ENCODE measurements at regions not wholly inside any gene's neighbourhood (a gene's known extent, or its start where the extent isn't known, plus 50 kb on each side); places are given as distances from the start of the nearest gene placed in this dataset.

GRCh38 chr14:61636291-61636690 lies 59.0 kb upstream of the HIF1A start:
- Histone ChIP-seq H2BK120ac (ENCODE audit: low read depth, low read length) (no peak overlapping the region), H3K9ac (ENCODE audit: low read depth, low read length) (no peak overlapping the region), H3K18ac (ENCODE audit: low read depth, low read length) (no peak overlapping the region), H3K79me1 (ENCODE audit: low read depth in 1 of 2, low read length in 2 of 2) (no peaks in the 10 kb centered on the region), H2BK20ac (ENCODE audit: low read depth, low read length) (no peak overlapping the region), H4K5ac (ENCODE audit: low read depth, low read length) (no peak overlapping the region), H3K9me1 (ENCODE audit: insufficient read depth, low read length) (no peaks in the 10 kb centered on the region), H3K56ac (ENCODE audit: extremely low read depth, insufficient read depth, low read length) (no peak overlapping the region), H3K9me3 (ENCODE audit: control insufficient read depth, insufficient read depth, low read length) (no peaks in the 10 kb centered on the region), H3K23ac (ENCODE audit: low read depth, low read length) (no peak overlapping the region), H3K4me2 (ENCODE audit: low read depth, low read length) (no peak overlapping the region), H4K20me1 (ENCODE audit: insufficient read depth, low read length) (no peaks in the 10 kb centered on the region), H3K36me3 (ENCODE audit: control insufficient read depth, insufficient read depth, low read length) (no peaks in the 10 kb centered on the region), H3K4me3 (ENCODE audit: insufficient read depth, low read depth, low read length) (no peak overlapping the region), H3K27ac (ENCODE audit: insufficient read depth, low read length) (no peak overlapping the region), H2AK5ac (ENCODE audit: low read depth, low read length) (no peak overlapping the region), H3K14ac (replicated peaks; ENCODE audit: low read depth, low read length) (no peak overlapping the region), H3K27me3 (ENCODE audit: control insufficient read depth, insufficient read depth, low read length) (no peaks in the 10 kb centered on the region), H2BK15ac (ENCODE audit: low read depth, low read length) (no peak overlapping the region), H3K4ac (ENCODE audit: low read depth, low read length) (no peak overlapping the region), H2BK5ac (ENCODE audit: low read depth, low read length, poor library complexity, severe bottlenecking) (no peak overlapping the region), H4K91ac (ENCODE audit: insufficient read depth, low read depth, low read length) (no peak overlapping the region), H3K4me1 (ENCODE audit: control insufficient read depth, insufficient read depth, low read length) (0 out of 2 replicates have a peak, but pooled peaks cover under 1% of the 10 kb centered on the region), H2AK9ac (replicated peaks; ENCODE audit: low read depth, low read length, poor library complexity) (no peak overlapping the region), H4K8ac (ENCODE audit: low read depth in 2 of 2, low read length in 2 of 2) (no peak overlapping the region), H2AFZ (replicated peaks; ENCODE audit: low read length, poor library complexity) (no peak overlapping the region)
- POLR2A ChIA-PET (ENCODE audit: unreplicated experiment): no interaction called here
- no TSS peak for BruUV-seq (replicated peaks)
- DNase-seq: no peak
- intact Hi-C loops (cut with micrococcal nuclease): no loop called here
- TF ChIP-seq NFE2L2 (IDR thresholded peaks at IDR 0.05; ENCODE audit: low read depth, low read length): no peak
- no peak for TF ChIP-seq MAZ (IDR thresholded peaks at IDR 0.05; ENCODE audit: borderline replicate concordance, low read depth, low read length)
- no peak for TF ChIP-seq FOS (IDR thresholded peaks at IDR 0.05; ENCODE audit: low read depth, low read length)
- no peak for TF ChIP-seq USF2 (IDR thresholded peaks at IDR 0.05; ENCODE audit: low read depth, low read length)
- no peak for TF ChIP-seq CEBPB (IDR thresholded peaks at IDR 0.05; ENCODE audit: low read depth, low read length)
- no peak for TF ChIP-seq SMC3 (IDR thresholded peaks at IDR 0.05; ENCODE audit: low read depth, low read length)
- TF ChIP-seq RAD21 (IDR thresholded peaks at IDR 0.05; ENCODE audit: low read length): no peak
- no peak for TF ChIP-seq CHD1 (IDR thresholded peaks at IDR 0.05; ENCODE audit: low read depth, low read length)
- TF ChIP-seq MXI1 (IDR thresholded peaks at IDR 0.05; ENCODE audit: borderline replicate concordance, low read depth, low read length): no peak
- TF ChIP-seq BHLHE40 (IDR thresholded peaks at IDR 0.05; ENCODE audit: low read depth, low read length): no peak
- TF ChIP-seq RFX5 (IDR thresholded peaks at IDR 0.05; ENCODE audit: low read depth, low read length): no peak
- TF ChIP-seq POLR2A (IDR thresholded peaks at IDR 0.05; ENCODE audit: low read depth, low read length): no peak
- no peak for TF ChIP-seq ELK1 (IDR thresholded peaks at IDR 0.05; ENCODE audit: borderline replicate concordance, low read depth, low read length)
- TF ChIP-seq RCOR1 (IDR thresholded peaks at IDR 0.05; ENCODE audit: insufficient replicate concordance, low read length): no peak
- no peak for TF ChIP-seq CTCF (conservative IDR thresholded peaks at IDR 0.05; ENCODE audit: low read depth, low read length)
- no peak for TF ChIP-seq MAFK (IDR thresholded peaks at IDR 0.05; ENCODE audit: low read depth, low read length)
- dilution Hi-C loops (cut with HindIII; ENCODE audit: low sequenced_read_pairs, unreplicated experiment): no loop called here
- CTCF ChIA-PET: interaction anchor here (0.6 kb wide), 1 partner anchor 141 kb away, joined by 3 read pairs; no protein-coding TSS in a partner anchor
- WGBS, 2 experiments (ENCODE audit: extremely low coverage in 2 of 2, insufficient read length in 1 of 2): no CpG with 5 or more reads among the region's 1 CpG
- in situ Hi-C loops (cut with MboI; ENCODE audit: low sequenced_read_pairs): no loop called here
- no peak for ATAC-seq (ENCODE audit: low read depth)
